Suprapubic skin (tissue), 4 donors: ENCODE measurements at regions not wholly inside any gene's neighbourhood (a gene's known extent, or its start where the extent isn't known, plus 50 kb on each side); places are given as distances from the start of the nearest gene placed in this dataset.

ENCODE experiments used
- DNase-seq, 2 donors: peaks; one replicate each; pipeline ENCODE4 v3.0.0-alpha.2; 2019; ENCODE audit warnings: low spot score in 2 of 2
- H3K27ac ChIP-seq: fragments of 200-600 bp; sonication (generic); one replicate; pipeline ENCODE4 v1.5.1; 2019
- H3K27me3 ChIP-seq: fragments of 200-600 bp; sonication (generic); one replicate; pipeline ENCODE4 v1.5.1; 2019
- H3K36me3 ChIP-seq: fragments of 200-600 bp; sonication (generic); one replicate; pipeline ENCODE4 v1.5.1; 2019
- H3K4me1 ChIP-seq: fragments of 200-600 bp; sonication (generic); one replicate; pipeline ENCODE4 v1.5.1; 2019
- H3K4me3 ChIP-seq: fragments of 200-600 bp; sonication (generic); one replicate; pipeline ENCODE4 v1.5.1; 2019; ENCODE audit warnings: mild to moderate bottlenecking
- H3K9me3 ChIP-seq: fragments of 200-600 bp; sonication (generic); one replicate; pipeline ENCODE4 v1.5.1; 2019
- EP300 ChIP-seq: sonication (generic); formaldehyde crosslinking; IDR thresholded peaks from one replicate; pipeline ENCODE4 v1.6.1; 2017; ENCODE audit warnings: antibody characterized with exemption
- POLR2A ChIP-seq, 2 donors: fragments of 450-650 bp; IDR thresholded peaks; one replicate each; pipeline ENCODE4 v1.6.1; 2017; ENCODE audit warnings: antibody characterized with exemption in 2 of 2, mild to moderate bottlenecking in 2 of 2, moderate library complexity in 2 of 2
- POLR2AphosphoS5 ChIP-seq, 3 donors: sonication (generic); formaldehyde crosslinking; IDR thresholded peaks; one replicate each; pipeline ENCODE4 v1.6.1; 2017; ENCODE audit warnings: antibody characterized with exemption in 3 of 3
- WGBS: methylation state at CpG from one replicate; pipeline ENCODE4 v1.1.5; 2018; 5-methylcytosine and 5-hydroxymethylcytosine counted together
- TF ChIP-seq, protein P1 (sequence below), 2 donors: fragments of 200-600 bp in 1 of 2; fragments of 450-650 bp in 1 of 2; sonication (generic) in 1 of 2; IDR thresholded peaks; one replicate each; pipeline ENCODE4 v1.5.1; 2016 to 2019; ENCODE audit warnings: antibody characterized with exemption in 2 of 2, mild to moderate bottlenecking in 1 of 2, moderate library complexity in 1 of 2

DNA sequence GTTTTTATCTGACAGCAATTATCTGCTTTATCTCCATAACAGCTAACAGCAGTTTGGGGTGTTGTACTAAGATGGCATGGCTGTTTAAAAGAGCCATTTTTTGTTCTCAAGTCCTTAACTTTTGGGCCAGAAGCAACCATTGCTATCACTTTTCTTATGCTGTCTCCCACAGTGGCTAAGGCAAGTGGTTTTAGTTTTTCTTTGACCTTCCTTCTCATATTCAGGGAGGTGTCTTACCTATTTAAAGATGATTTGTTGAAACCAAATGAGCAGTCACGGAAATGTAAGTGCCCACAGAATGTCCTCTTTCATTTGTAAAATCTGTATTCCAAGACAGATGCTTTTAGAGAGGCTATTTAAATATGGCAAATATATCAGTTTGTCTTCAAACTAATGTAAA, 96.8 kb upstream of the USP15 start:
- Histone ChIP-seq H3K36me3 (no peaks in the 10 kb centered on the region), H3K27ac (no peak overlapping the region), H3K4me3 (no peak overlapping the region), H3K27me3 (no peaks in the 10 kb centered on the region), H3K4me1 (peaks cover 7% of the 10 kb centered on the region), H3K9me3 (no peaks in the 10 kb centered on the region)
- no peak for DNase-seq
- TF ChIP-seq, protein P1, sequence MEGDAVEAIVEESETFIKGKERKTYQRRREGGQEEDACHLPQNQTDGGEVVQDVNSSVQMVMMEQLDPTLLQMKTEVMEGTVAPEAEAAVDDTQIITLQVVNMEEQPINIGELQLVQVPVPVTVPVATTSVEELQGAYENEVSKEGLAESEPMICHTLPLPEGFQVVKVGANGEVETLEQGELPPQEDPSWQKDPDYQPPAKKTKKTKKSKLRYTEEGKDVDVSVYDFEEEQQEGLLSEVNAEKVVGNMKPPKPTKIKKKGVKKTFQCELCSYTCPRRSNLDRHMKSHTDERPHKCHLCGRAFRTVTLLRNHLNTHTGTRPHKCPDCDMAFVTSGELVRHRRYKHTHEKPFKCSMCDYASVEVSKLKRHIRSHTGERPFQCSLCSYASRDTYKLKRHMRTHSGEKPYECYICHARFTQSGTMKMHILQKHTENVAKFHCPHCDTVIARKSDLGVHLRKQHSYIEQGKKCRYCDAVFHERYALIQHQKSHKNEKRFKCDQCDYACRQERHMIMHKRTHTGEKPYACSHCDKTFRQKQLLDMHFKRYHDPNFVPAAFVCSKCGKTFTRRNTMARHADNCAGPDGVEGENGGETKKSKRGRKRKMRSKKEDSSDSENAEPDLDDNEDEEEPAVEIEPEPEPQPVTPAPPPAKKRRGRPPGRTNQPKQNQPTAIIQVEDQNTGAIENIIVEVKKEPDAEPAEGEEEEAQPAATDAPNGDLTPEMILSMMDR (IDR thresholded peaks at IDR 0.05): no peak
- TF ChIP-seq POLR2AphosphoS5 (IDR thresholded peaks at IDR 0.05): no peak
- no peak for TF ChIP-seq EP300
- no peak for TF ChIP-seq POLR2A (IDR thresholded peaks at IDR 0.05)
- WGBS: 75% methylated on average over 1 of the region's 1 CpG

DNA sequence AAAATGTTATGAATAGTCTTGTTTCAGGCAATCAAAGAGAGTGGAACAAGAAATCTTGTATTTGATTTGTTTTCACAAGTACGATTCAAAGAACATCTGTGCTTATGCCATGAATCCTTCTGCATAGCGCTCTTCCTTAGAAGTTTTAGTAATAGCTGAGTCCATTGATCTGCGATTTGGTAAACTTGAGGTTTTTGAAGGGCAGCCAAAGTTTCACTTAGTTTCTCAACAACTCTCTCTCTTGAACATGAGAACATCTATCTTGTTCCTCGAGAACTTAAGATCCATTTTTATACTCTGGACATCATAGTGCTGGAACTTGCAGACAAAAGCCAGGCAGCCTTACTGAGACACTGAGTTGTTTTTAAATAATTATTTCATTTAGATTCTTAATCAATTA, 96.2 kb upstream of the USP15 start:
- no peak overlapping the region for H3K27ac ChIP-seq
- DNase-seq: no peak
- 44% methylated on average over 4 of the region's 4 CpGs for WGBS
- TF ChIP-seq POLR2AphosphoS5 (IDR thresholded peaks at IDR 0.05) (no peak), EP300 (no peak), POLR2A (IDR thresholded peaks at IDR 0.05) (no peak)
- TF ChIP-seq, protein P1 (IDR thresholded peaks at IDR 0.05): no peak
- H3K27me3 ChIP-seq: no peaks in the 10 kb centered on the region
- H3K9me3 ChIP-seq: no peaks in the 10 kb centered on the region
- H3K36me3 ChIP-seq: no peaks in the 10 kb centered on the region
- no peak overlapping the region for H3K4me3 ChIP-seq
- peaks cover 7% of the 10 kb centered on the region for H3K4me1 ChIP-seq

DNA sequence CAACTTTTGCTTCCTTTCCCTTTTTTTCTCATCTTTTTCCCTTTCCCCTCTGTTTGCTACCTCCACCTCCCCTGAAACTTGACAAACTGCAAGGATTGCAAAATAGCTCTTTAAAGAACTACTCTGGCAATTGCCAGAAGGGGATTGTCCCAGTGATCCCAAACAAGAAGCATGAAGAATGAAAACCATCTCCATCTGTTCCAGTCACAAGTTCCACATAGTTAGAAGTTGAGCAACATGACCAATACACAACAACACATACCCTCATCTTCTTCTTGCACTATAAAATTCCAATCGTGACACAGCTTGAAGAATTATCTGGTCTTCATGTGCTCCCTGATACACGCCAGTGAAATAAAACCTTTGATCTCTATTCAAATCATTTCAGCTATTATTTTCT, 93.7 kb upstream of the USP15 start:
- DNase-seq: no peak
- H3K4me3 ChIP-seq: no peak overlapping the region
- peaks cover 7% of the 10 kb centered on the region for H3K4me1 ChIP-seq
- H3K9me3 ChIP-seq: no peaks in the 10 kb centered on the region
- TF ChIP-seq, protein P1 (IDR thresholded peaks at IDR 0.05): no peak
- TF ChIP-seq POLR2AphosphoS5 (IDR thresholded peaks at IDR 0.05): peak in 2 of 3 donors; percentile 65 to 67
- WGBS: 44% methylated on average over 2 of the region's 2 CpGs
- no peaks in the 10 kb centered on the region for H3K27me3 ChIP-seq
- H3K36me3 ChIP-seq: no peaks in the 10 kb centered on the region
- no peak overlapping the region for H3K27ac ChIP-seq

DNA sequence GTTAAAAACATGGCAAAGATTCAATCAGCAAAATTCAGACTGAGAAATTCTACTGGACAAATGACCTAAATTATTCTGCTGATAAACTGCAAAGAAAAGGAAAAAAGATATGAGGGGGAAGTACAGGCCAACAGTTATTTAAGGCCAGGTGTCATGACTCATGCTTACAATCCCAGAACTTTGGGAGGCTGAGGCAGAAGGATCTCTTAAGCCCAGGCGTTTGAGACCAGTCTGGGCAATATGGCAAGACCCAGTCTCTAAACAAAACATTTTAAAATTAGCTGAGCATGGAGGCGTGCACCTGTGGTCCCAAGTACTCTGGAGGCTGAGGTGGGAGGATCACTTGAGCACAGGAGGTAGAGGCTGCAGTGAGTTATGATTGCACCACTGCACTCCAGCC, 91.8 kb upstream of the USP15 start:
- 85% methylated on average over 2 of the region's 2 CpGs for WGBS
- Histone ChIP-seq H3K9me3 (no peaks in the 10 kb centered on the region), H3K4me3 (no peak overlapping the region), H3K36me3 (no peaks in the 10 kb centered on the region), H3K27ac (no peak overlapping the region), H3K27me3 (no peaks in the 10 kb centered on the region), H3K4me1 (peaks cover 7% of the 10 kb centered on the region)
- no peak for DNase-seq
- TF ChIP-seq POLR2AphosphoS5 (IDR thresholded peaks at IDR 0.05) (no peak), EP300 (no peak), POLR2A (IDR thresholded peaks at IDR 0.05) (no peak)
- TF ChIP-seq, protein P1 (IDR thresholded peaks at IDR 0.05): no peak

DNA sequence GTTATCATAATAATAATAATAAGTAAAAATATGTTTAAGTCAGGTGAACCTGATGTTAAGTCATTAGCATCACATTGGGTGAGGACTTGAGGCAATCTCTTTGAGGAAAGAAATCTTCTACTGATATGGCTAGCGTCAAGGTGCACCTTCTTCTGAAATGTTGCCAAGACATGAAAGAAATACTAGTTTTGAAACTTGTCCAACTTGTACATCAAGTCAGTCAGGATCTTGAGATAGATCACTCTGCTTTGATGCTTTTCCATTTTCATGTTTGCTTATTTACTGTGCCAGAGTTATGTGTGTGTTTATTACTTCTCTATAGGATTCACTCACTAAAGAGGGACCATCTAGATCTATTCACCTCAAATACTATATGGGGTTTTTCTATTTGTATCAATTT, 90.0 kb upstream of the USP15 start:
- no peak for TF ChIP-seq POLR2A (IDR thresholded peaks at IDR 0.05)
- TF ChIP-seq POLR2AphosphoS5 (IDR thresholded peaks at IDR 0.05): no peak
- TF ChIP-seq EP300: no peak
- TF ChIP-seq, protein P1 (IDR thresholded peaks at IDR 0.05): no peak
- DNase-seq: no peak
- H3K4me1 ChIP-seq: peaks cover 4% of the 10 kb centered on the region
- 56% methylated on average over 1 of the region's 1 CpG for WGBS
- no peaks in the 10 kb centered on the region for H3K36me3 ChIP-seq
- no peaks in the 10 kb centered on the region for H3K27me3 ChIP-seq
- H3K27ac ChIP-seq: no peak overlapping the region
- H3K9me3 ChIP-seq: no peaks in the 10 kb centered on the region
- no peak overlapping the region for H3K4me3 ChIP-seq
